ENCODE measurements at regions not wholly inside any gene's neighbourhood (a gene's known extent, or its start where the extent isn't known, plus 50 kb on each side); places are given as distances from the start of the nearest gene placed in this dataset.

DNA sequence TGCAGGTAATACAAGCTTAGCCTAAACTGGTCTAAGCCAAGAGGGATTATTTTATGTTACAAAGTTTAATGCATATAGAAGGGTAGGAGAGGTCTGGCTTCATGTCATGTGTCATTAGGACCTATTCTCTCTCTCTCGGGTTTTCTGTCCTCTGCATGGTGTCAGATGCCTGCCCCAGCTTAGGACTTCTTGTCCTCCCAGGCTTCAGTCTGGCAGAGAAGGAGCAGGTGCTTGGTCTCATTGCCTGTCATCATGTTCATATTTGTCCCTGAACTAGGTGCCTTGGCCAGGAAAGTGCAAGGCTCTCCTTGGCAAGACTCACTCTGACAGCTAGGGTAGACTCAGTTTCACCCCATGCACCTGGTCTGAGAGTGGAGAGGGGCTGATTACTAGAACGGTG is 126.3 kb downstream of the ADAMTS15 start:
- DNase-seq (ENCODE audit: low read depth in 2 of 2), result no peak
- no peak overlapping the region for H3K4me3 ChIP-seq (replicated peaks in 1 of 2; ENCODE audit: low read depth in 2 of 2, low read length in 2 of 2)
- TF ChIP-seq, protein P1, sequence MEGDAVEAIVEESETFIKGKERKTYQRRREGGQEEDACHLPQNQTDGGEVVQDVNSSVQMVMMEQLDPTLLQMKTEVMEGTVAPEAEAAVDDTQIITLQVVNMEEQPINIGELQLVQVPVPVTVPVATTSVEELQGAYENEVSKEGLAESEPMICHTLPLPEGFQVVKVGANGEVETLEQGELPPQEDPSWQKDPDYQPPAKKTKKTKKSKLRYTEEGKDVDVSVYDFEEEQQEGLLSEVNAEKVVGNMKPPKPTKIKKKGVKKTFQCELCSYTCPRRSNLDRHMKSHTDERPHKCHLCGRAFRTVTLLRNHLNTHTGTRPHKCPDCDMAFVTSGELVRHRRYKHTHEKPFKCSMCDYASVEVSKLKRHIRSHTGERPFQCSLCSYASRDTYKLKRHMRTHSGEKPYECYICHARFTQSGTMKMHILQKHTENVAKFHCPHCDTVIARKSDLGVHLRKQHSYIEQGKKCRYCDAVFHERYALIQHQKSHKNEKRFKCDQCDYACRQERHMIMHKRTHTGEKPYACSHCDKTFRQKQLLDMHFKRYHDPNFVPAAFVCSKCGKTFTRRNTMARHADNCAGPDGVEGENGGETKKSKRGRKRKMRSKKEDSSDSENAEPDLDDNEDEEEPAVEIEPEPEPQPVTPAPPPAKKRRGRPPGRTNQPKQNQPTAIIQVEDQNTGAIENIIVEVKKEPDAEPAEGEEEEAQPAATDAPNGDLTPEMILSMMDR (IDR thresholded peaks at IDR 0.05; ENCODE audit: low read depth, low read length), result no peak

DNA sequence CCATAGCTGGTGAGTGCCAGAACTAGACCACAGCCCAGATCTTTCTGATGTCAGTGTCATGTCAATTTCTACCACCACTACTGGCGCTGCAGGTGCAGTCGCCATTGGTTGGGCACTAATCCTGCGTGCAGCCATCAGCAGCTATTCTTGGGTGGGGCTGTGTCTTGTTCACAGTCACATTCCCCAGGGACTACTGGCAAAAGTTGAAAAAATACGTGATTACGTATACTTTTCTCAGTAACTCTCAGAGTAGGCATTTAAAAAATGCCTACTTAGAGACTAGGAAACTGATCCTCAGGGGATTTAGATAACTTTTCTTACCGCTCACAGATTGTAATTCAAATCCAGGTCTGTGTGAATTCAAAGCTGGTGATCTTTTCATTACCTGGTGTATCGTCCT is 127.7 kb downstream of the ADAMTS15 start:
- TF ChIP-seq, protein P1 (IDR thresholded peaks at IDR 0.05; ENCODE audit: low read depth, low read length), result no peak
- no peak overlapping the region for H3K4me3 ChIP-seq (replicated peaks in 1 of 2; ENCODE audit: low read depth in 2 of 2, low read length in 2 of 2)

DNA sequence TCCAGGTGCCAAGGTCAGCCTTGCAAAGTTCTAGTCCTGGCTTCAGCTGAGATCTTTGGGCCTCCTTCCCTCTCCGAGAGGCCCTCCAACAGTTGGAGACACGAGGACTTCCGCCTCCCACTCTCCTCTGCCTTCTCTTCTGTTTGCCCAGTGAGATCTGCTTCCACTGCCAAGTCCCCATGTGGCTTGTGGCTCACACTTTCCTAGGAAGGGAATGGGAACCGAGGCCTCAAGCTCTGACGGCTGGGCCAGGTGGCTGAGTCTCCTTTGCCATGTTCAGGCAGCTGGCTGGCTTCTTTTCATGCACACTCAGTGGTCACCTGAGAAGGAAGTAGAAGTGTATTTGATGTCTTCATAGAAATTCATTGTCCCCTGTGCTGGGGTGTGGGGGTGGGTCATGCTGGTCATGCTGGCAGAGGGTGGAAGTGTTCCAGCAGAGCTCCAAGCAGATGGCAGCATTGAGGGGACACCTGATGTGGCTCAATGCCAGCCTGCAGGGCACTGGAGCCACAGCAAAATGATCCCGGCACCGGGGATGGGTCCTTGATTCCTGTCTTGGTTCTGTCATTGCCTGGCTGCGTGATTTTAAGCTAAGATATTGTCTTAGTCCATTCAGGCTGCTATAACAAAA is 130.4 kb downstream of the ADAMTS15 start:
- no peak overlapping the region for H3K4me3 ChIP-seq (replicated peaks in 1 of 2; ENCODE audit: low read depth in 2 of 2, low read length in 2 of 2)
- TF ChIP-seq, protein P1 (IDR thresholded peaks at IDR 0.05; ENCODE audit: low read depth, low read length), result no peak
- DNase-seq (ENCODE audit: low read depth in 2 of 2), result no peak

More for the DNA sequence above, 127.7 kb downstream of the ADAMTS15 start:
- no peak for DNase-seq (ENCODE audit: low read depth in 2 of 2)

DNA sequence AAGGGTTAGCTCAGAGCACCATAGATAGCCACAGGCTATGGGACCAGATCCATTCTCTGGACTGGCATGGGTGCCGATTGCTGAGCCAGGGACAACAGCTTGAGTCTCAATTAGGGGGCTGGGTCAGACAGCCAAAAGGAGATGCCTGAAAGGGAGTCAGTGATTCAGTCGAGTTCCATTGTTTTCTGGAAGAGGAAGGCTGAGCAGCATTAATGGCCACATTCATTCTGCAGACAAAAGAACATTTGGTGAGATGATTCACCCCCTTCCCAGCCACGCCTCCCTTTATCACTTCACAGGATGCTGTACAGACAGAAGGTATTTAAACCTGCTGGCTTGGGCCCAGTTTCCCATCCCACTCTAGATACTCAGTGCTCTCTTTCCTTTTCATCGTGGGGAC is 131.9 kb downstream of the ADAMTS15 start:
- DNase-seq (ENCODE audit: low read depth in 2 of 2), result peak; percentile 82 to 96
- H3K4me3 ChIP-seq (replicated peaks in 1 of 2; ENCODE audit: low read depth in 2 of 2, low read length in 2 of 2), result no peak overlapping the region
- TF ChIP-seq, protein P1 (IDR thresholded peaks at IDR 0.05; ENCODE audit: low read depth, low read length), result no peak

DNA sequence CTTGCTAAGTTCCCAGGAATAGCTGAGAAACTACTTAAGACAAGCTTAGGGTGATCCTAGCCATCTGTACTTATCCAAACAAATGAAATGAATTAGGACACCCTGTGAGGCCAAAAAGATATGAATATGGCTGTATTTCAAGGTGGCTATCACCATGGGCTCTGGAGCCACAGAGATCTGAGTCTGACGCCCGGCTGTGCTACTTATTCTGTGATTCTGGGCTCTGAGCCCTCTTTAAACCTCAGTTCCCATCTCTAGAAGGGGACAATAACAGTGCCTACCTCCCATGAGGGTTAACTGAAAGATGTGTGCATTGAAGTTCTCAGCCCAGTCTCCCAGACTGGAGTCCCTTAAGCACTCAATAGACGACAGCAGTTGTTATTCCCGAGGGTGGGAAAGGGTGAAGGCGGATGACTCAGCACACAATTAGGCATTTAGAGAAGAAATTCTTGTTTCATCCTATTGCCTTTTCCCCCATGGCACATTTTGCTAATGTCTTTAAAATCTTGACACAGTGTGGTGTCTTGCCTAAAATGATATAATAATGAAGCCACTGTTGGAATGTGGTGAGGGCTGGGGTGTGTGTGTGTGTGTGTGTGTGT is 132.5 kb downstream of the ADAMTS15 start:
- no peak overlapping the region for H3K4me3 ChIP-seq (replicated peaks in 1 of 2; ENCODE audit: low read depth in 2 of 2, low read length in 2 of 2)
- TF ChIP-seq, protein P1 (IDR thresholded peaks at IDR 0.05; ENCODE audit: low read depth, low read length), result no peak
- DNase-seq (ENCODE audit: low read depth in 2 of 2), result peak; percentile 73 to 80

DNA sequence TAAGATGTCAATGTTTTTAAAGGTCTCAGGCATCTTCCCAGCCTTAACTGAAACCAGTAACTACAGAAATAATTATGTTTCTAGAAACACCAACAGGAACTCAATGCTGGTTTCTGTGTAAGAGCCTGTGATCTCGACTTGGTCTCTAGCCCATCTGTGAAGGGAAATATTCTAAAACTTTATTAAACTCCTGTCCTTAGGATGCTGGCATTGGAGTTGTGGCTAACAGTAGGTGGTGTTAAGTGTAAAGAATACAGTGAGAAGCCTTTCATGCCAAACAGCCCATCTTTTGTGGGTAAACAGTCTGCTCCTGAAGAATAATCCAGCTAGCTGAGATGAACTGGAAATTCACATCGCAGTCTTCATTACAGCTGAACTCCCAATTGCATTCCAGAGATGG is 133.2 kb downstream of the ADAMTS15 start:
- H3K4me3 ChIP-seq (replicated peaks in 1 of 2; ENCODE audit: low read depth in 2 of 2, low read length in 2 of 2), result no peak overlapping the region
- TF ChIP-seq, protein P1 (IDR thresholded peaks at IDR 0.05; ENCODE audit: low read depth, low read length), result no peak
- DNase-seq (ENCODE audit: low read depth in 2 of 2), result peak; percentile 25 to 54

All from cardiac fibroblast (primary cell).